NCI-H774 (cell line): ENCODE measurements at regions not wholly inside any gene's neighbourhood (a gene's known extent, or its start where the extent isn't known, plus 50 kb on each side); places are given as distances from the start of the nearest gene placed in this dataset.

Source experiments
- DNase-seq: peaks from one replicate; lab custom pipeline; 2025; lab: John Stamatoyannopoulos, UW

GRCh38 chr1:204736836-204737235, 51.3 kb upstream of the LRRN2 start:
- DNase-seq: no peak

DNA sequence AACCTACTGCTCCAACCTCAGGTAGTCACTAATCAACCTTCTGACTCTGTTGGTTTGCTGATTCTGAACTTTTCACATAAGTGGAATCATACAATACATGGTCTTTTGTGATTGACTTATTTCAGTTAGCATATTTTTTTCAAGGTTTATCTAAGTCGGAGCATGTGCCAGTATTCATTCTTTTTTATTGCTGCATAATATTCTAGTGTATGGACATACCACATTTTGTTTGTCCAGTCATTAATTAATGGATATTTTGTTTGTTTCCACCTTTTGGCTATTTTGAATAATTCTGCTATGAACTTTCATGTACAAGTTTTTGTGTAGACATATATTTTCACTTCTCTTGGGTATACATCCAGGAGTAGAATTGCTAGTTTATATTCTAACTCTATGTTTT, 53.0 kb upstream of the LRRN2 start:
- no peak for DNase-seq

DNA sequence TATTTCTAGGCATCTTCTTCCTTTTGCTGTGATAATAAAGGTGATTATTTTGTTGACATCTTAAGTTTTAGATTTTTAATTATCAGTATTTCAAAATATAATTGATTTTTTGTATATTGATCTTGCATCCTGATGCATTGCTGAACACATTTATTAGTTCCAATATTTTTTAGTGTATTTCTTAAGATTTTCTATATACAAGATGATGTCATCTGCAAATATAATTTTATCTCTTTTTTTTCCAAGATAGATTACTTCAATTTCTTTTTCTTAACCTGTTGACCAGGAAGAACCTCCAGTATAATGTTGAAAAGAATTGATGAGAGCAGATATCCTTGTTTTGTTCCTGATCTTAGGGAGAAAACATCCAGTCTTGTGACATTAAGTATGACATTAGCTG, 54.8 kb upstream of the LRRN2 start:
- DNase-seq: no peak

DNA sequence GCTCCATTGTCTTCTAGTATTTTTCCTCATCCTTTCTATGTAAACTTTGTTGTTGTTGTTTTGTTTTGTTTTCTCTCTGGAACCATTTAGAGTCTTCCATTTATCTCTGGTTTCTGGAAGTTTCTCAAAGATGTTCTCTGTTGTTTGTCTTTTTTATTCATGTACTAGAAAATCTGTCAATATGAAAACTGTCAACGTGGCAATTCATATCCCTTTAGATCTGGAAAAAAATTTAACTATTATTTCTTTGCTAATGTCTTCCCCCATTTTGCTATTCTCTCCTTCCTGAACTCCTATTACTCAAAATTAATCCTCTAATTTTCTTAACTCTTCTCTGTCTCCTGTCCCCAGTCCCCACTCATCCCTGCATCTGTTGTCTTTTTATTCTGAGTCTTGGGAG, 55.9 kb upstream of the LRRN2 start:
- no peak for DNase-seq

GRCh38 chr1:204742676-204743251, 57.2 kb upstream of the LRRN2 start:
- DNase-seq: no peak

DNA sequence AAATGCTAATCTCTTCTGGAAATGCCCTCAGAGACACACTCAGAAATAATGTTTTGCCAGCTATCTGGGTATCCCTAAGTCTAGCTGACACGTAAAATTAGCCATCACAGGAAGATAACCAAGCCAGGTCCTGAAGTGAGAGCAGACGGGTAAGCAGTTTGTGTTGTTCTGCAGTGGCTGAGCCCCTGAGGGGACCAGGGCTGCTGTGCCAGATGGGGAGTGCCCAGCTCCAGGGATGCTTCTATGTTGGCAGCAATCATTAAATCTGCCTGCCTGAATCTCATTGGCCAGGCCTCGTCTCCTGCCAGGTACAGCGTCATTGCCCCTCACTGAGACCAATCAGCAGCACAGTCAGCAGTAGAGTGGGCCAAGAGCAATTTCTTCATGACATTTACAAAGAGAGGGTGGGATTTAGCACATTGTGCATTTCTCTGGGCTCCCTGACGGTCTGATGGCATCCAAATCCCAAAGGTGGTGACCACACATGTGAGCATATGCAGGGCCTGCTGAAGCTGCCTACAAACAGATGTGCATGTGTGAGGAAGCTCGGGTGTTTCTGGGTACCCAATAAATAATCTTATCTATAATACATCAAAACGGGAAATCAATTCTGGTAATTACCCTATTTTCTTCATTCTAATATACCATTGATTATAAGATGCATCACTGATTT, 58.7 kb upstream of the LRRN2 start:
- DNase-seq: no peak

GRCh38 chr1:204746838-204747442, 61.4 kb upstream of the LRRN2 start:
- peak; percentile 22 for DNase-seq

DNA sequence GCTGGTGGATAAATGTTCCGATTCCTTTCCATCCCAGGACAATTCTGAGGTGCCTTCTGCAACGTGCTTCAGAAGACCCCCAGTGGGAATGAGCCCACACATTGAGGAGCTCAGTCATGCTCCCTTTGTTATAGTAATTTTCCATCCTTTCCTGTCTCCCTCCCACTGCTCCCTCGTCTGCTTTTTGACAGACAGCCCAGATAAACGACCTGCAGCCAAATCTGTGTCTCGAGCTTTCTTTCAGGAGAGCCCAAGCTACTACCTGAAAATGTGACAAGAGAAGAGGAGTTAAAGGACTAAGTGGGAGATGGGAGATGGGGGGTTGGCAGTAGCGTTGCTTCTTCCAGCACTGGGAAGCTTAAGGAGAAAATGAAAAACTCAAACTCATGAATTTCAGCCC, 65.9 kb upstream of the LRRN2 start:
- no peak for DNase-seq

GRCh38 chr1:204751883-204752687, 66.5 kb upstream of the LRRN2 start:
- DNase-seq: peak; percentile 62

DNA sequence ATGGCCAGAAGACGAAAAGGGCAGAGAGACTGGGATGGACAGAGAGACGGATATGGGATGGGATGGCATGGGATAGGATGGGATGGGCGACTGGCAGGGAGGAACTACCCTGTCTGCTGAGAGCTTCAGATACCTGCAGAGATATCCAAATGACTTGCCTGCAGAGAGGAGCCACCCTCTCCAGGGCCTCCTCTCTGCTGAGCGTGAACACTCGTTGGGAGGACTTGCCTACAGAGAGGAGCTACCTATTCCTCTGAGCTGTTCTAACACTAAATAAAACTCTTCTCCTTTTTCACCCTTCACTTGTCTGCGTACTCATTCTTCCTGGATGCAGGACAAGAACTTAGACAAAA, 67.1 kb upstream of the LRRN2 start:
- no peak for DNase-seq

- no peak for DNase-seq
These were observed 69.3 kb upstream of the LRRN2 start for GRCh38 chr1:204754821-204755220.

GRCh38 chr1:204756349-204756748, 70.8 kb upstream of the LRRN2 start:
- no peak for DNase-seq

GRCh38 chr1:204756811-204757210, 71.3 kb upstream of the LRRN2 start:
- DNase-seq: no peak

DNA sequence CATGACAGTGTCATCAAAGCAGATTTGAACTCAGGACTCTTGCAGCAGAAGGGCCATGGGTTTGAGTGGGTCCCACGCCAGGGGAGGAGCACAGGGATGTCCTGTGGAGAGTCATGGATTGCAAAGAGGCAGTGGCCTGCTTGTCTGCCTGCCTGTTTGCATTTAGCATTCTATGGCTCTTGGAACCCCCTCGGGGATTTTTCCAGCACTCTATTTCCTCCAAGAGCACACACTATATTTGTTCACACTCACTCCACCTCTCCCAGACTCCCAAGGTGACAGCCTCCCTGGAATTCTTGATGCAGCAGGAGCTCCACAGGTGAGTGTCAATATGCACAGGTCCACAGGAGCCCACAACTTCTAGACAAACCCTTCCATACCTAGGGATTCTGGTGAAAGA, 73.1 kb upstream of the LRRN2 start:
- no peak for DNase-seq

DNA sequence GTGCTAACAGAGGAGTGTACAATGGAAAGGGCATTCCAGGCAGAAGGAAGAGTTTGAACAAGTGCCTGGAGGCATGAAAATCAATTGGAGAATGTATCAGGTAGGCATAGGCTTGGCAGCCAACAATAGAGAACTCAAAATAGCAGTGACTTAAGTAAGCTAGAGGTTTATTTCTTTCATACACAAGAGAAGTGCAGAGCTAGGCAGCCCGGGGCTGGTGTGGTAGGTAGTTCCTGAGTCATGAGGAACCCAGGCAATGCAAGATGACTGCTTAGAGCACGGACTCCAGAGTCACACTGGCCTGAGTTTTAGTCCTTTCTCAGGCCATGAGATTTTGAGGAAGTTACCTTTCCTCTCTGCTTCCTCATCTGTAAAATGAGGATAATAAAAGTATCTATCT, 74.8 kb upstream of the LRRN2 start:
- no peak for DNase-seq

GRCh38 chr1:204760757-204761156, 75.2 kb upstream of the LRRN2 start:
- no peak for DNase-seq

- DNase-seq: peak; percentile 88
These were observed 78.4 kb upstream of the LRRN2 start for GRCh38 chr1:204763773-204764427.

DNA sequence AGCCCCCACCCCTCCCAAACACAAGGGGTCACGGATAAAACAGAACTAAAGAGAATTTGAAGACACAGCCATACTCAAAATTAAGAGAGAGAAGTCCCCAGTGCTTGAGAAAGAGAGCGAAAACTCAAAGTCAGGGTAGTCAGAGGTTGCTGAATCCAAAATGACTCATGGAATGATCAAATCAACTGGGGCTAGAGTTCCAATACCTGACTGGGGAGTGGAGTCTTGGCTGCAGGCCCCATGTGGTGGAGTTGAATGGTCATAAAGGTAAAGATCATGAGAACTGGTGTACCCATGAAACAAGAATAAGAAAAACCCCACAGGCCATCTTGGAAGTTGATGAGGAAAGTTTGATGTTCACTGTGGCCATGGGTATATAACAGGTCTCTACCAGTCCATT, 84.5 kb upstream of the LRRN2 start:
- DNase-seq: no peak

DNA sequence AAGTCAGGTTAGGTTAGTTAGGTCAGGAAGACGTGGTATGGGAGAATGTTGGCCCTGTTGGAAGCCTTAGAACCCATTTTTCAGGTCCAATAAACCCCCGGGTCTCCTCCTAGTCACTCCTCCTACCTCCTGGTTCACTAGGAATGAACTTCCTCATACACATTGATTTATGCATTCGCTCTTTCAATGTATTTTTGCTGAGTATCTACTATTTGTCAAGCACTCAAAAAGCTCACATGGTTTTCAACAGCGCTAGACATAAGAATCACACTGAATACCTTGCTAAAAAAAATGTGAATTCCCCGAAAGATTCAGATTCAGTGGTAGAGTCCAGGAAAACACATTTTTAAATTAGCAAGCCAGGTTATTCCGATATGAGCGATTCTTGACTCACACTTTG, 85.8 kb upstream of the LRRN2 start:
- no peak for DNase-seq

GRCh38 chr1:204773246-204773645, 87.7 kb upstream of the LRRN2 start:
- DNase-seq: no peak

DNA sequence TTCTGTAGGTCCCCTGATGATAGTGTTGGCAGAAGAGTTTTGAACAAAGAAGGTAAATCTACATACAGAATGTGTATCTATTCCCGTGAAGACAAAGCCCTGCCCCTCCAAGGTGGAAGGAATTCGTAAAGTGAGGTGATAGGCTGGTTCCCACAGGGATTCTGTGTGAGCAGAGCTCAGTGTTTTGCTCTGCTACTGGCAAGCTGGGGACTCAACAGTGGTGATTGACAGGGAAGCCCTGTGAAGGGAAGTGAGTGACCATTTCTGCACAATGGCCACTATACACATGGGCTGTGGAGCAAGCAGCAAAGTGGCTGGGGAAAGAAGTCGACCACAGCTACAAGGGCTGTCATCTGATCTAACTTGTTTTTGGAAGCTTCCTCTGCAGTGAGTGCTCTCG, 90.0 kb upstream of the LRRN2 start:
- no peak for DNase-seq

GRCh38 chr1:204777591-204777990, 92.1 kb upstream of the LRRN2 start:
- DNase-seq: no peak

GRCh38 chr1:204780630-204781029, 90.0 kb upstream of the NFASC start:
- no peak for DNase-seq
